HUES48 (cell line): ENCODE measurements at regions not wholly inside any gene's neighbourhood (a gene's known extent, or its start where the extent isn't known, plus 50 kb on each side); places are given as distances from the start of the nearest gene placed in this dataset.

Experiments used
- H3K27ac ChIP-seq: one replicate; pipeline ENCODE4 v1.7.0; 2013; ENCODE audit warnings: low read depth, low read length, inconsistent platforms
- H3K27me3 ChIP-seq: 2 replicates; pipeline ENCODE4 v1.6.1; 2013; ENCODE audit warnings: mild to moderate bottlenecking, low read length; ENCODE audit not compliant: control insufficient read depth, insufficient read depth
- H3K36me3 ChIP-seq: 2 replicates; pipeline ENCODE4 v1.6.1; 2013; ENCODE audit warnings: low read length; ENCODE audit not compliant: control insufficient read depth, insufficient read depth
- H3K4me1 ChIP-seq: 2 replicates; pipeline ENCODE4 v1.6.1; 2013; ENCODE audit warnings: mild to moderate bottlenecking, low read length; ENCODE audit not compliant: control insufficient read depth, insufficient read depth
- H3K4me3 ChIP-seq: 2 replicates; pipeline ENCODE4 v1.5.1; 2013; ENCODE audit warnings: mild to moderate bottlenecking, low read depth, low read length
- H3K9ac ChIP-seq: 2 replicates; pipeline ENCODE4 v1.6.1; 2013; ENCODE audit warnings: mild to moderate bottlenecking, low read depth, low read length, moderate library complexity
- H3K9me3 ChIP-seq: 2 replicates; pipeline ENCODE4 v1.6.1; 2013; ENCODE audit warnings: low read length; ENCODE audit not compliant: control insufficient read depth, insufficient read depth

- H3K27me3 ChIP-seq: no peaks in the 10 kb centered on the region
- H3K36me3 ChIP-seq: no peaks in the 10 kb centered on the region
- no peak overlapping the region for H3K4me3 ChIP-seq
- peaks cover 99% of the 10 kb centered on the region for H3K9me3 ChIP-seq
- H3K9ac ChIP-seq: no peak overlapping the region
- no peaks in the 10 kb centered on the region for H3K4me1 ChIP-seq
- H3K27ac ChIP-seq: no peak overlapping the region
Measured at GRCh38 chr11:50394017-50394416, 361.3 kb downstream of the OR4C45 start.

- Histone ChIP-seq H3K9ac (no peak overlapping the region), H3K27ac (no peak overlapping the region), H3K36me3 (no peaks in the 10 kb centered on the region), H3K4me3 (no peak overlapping the region), H3K27me3 (no peaks in the 10 kb centered on the region), H3K4me1 (no peaks in the 10 kb centered on the region), H3K9me3 (peaks cover 100% of the 10 kb centered on the region)
Measured at GRCh38 chr11:50412832-50413231, 380.2 kb downstream of the OR4C45 start.

GRCh38 chr11:50423208-50423607 lies 390.5 kb downstream of the OR4C45 start:
- H3K9me3 ChIP-seq: peaks cover 44% of the 10 kb centered on the region
- no peaks in the 10 kb centered on the region for H3K4me1 ChIP-seq
- H3K4me3 ChIP-seq: no peak overlapping the region
- H3K27ac ChIP-seq: no peak overlapping the region
- H3K36me3 ChIP-seq: no peaks in the 10 kb centered on the region
- H3K27me3 ChIP-seq: no peaks in the 10 kb centered on the region
- no peak overlapping the region for H3K9ac ChIP-seq
